HepG2 (cell line): ENCODE measurements at regions not wholly inside any gene's neighbourhood (a gene's known extent, or its start where the extent isn't known, plus 50 kb on each side); places are given as distances from the start of the nearest gene placed in this dataset.

ENCODE experiments used
- ATAC-seq: fragments of 200-7000 bp; cut with Tn5 transposase; 3 replicates; pipeline ENCODE4 v1.9.1; 2020; ENCODE audit warnings: mild to moderate bottlenecking, moderate library complexity
- BruUV-seq: library from RNA; stranded (reverse); fragments of 400-500 nt; replicated peaks from 2 replicates; lab custom pipeline; 2021; lab: Mats Ljungman, UMichigan
- CTCF ChIA-PET: fragments of 300-600 bp; formaldehyde crosslinking; extraction: SDS; loops from one replicate; lab custom pipeline; 2021; ENCODE audit warnings: low total read pairs, inconsistent platforms, low intra/inter-chr PET ratio; lab: Yijun Ruan, JAX
- POLR2A ChIA-PET: fragments of 350-600 bp; sonication (Branson Sonifier 250); formaldehyde crosslinking; loops from one replicate; lab custom pipeline; 2020; ENCODE audit warnings: antibody characterized with exemption, inconsistent platforms; lab: Yijun Ruan, JAX
- DNase-seq: peaks from one replicate; pipeline ENCODE4 v3.0.0-alpha.2; 2015; ENCODE audit warnings: low spot score
- FAIRE-seq: peaks from 3 replicates; lab custom pipeline; 2011; peaks lifted over from hg19 to GRCh38; lab: Jason Lieb, UNC
- H2AFZ ChIP-seq: one replicate; pipeline ENCODE4 v1.6.1; 2011; ENCODE audit warnings: low read length, inconsistent platforms
- H3K27ac ChIP-seq: fragments of 300-600 bp; 3 replicates; pipeline ENCODE4 v1.8.0; 2011; ENCODE audit warnings: mixed run types, mild to moderate bottlenecking, mixed read lengths, low read length, inconsistent platforms; ENCODE audit not compliant: insufficient read depth; ENCODE audit errors: extremely low read length
- H3K27me3 ChIP-seq, 2 experiments: fragments of 200-600 bp in 1 of 2; 2 replicates in 1 of 2; 3 replicates in 1 of 2; pipeline versions ENCODE4 v1.6.0 to v1.8.0; 2011; ENCODE audit warnings: low read length in 2 of 2, mild to moderate bottlenecking in 2 of 2, moderate library complexity in 2 of 2, inconsistent platforms in 1 of 2; ENCODE audit not compliant: insufficient read depth in 2 of 2, control insufficient read depth in 1 of 2
- H3K36me3 ChIP-seq, 2 experiments: fragments of 200-600 bp in 1 of 2; replicated peaks in 1 of 2; 2 replicates in 1 of 2; 3 replicates in 1 of 2; pipeline versions ENCODE4 v1.5.1 to v1.8.0; 2011; ENCODE audit warnings: low read length in 2 of 2, inconsistent platforms in 1 of 2; ENCODE audit not compliant: insufficient read depth in 2 of 2, control insufficient read depth in 1 of 2
- H3K4me1 ChIP-seq: 2 replicates; pipeline ENCODE4 v1.5.1; 2012; ENCODE audit warnings: low read length, inconsistent platforms; ENCODE audit not compliant: insufficient read depth
- H3K4me2 ChIP-seq: 2 replicates; pipeline ENCODE4 v1.6.0; 2011; ENCODE audit warnings: low read depth, low read length, inconsistent platforms
- H3K4me3 ChIP-seq, 3 experiments: fragments of 200-600 bp in 1 of 3; sonication (generic), shearing (Covaris generic) in 1 of 3; replicated peaks in 1 of 3; 2 replicates each; pipeline ENCODE4 v1.5.1; 2011 to 2016; ENCODE audit warnings: low read length in 3 of 3, inconsistent platforms in 2 of 3, low read depth in 2 of 3, mild to moderate bottlenecking in 2 of 3, control low read depth in 1 of 3, mixed read lengths in 1 of 3; ENCODE audit not compliant: insufficient read depth in 1 of 3
- H3K79me2 ChIP-seq: one replicate; pipeline ENCODE4 v1.6.1; 2011; ENCODE audit warnings: low read length, inconsistent platforms; ENCODE audit not compliant: insufficient read depth
- H3K9ac ChIP-seq: 2 replicates; pipeline ENCODE4 v1.6.0; 2011; ENCODE audit warnings: mild to moderate bottlenecking, low read depth, low read length, inconsistent platforms; ENCODE audit not compliant: insufficient read depth
- H3K9me3 ChIP-seq: 2 replicates; pipeline ENCODE4 v1.5.1; 2012; ENCODE audit warnings: mild to moderate bottlenecking, low read length
- H4K20me1 ChIP-seq: 2 replicates; pipeline ENCODE4 v1.6.0; 2011; ENCODE audit warnings: inconsistent platforms, mild to moderate bottlenecking, low read length, moderate library complexity; ENCODE audit not compliant: insufficient read depth
- CEBPZ ChIP-seq: IDR thresholded peaks from 2 replicates; pipeline ENCODE4 v1.6.1; 2012; ENCODE audit warnings: low read length, improper control_type of control experiment
- HOXA7 ChIP-seq: sonication (generic); formaldehyde crosslinking; IDR thresholded peaks from 2 replicates; pipeline ENCODE4 v1.8.1; 2022; ENCODE audit warnings: mild to moderate bottlenecking, missing genetic modification reagents, moderate library complexity
- SOX6 ChIP-seq, 2 experiments: fragments of 450-650 bp in 1 of 2; sonication (generic) in 1 of 2; formaldehyde crosslinking in 1 of 2; IDR thresholded peaks; 2 replicates each; pipeline versions ENCODE4 v1.4.0 to v1.6.1; 2017 to 2020; ENCODE audit warnings: antibody characterized with exemption in 1 of 2, mild to moderate bottlenecking in 1 of 2, missing genetic modification reagents in 1 of 2
- XBP1 ChIP-seq: sonication (generic); formaldehyde crosslinking; IDR thresholded peaks from 2 replicates; pipeline ENCODE4 v1.5.0; 2020; ENCODE audit warnings: missing genetic modification reagents
- ZFP62 ChIP-seq: sonication (generic); formaldehyde crosslinking; IDR thresholded peaks from 2 replicates; pipeline ENCODE4 v1.4.0; 2020; ENCODE audit warnings: missing genetic modification reagents
- ZMAT5 ChIP-seq: sonication (generic); formaldehyde crosslinking; IDR thresholded peaks from 2 replicates; pipeline ENCODE4 v1.5.0; 2020; ENCODE audit warnings: mild to moderate bottlenecking, low read depth, missing genetic modification reagents, borderline replicate concordance
- ZNF280D ChIP-seq: sonication (generic); formaldehyde crosslinking; IDR thresholded peaks from 2 replicates; pipeline ENCODE4 v1.5.1; 2020; ENCODE audit warnings: mild to moderate bottlenecking, missing genetic modification reagents
- ZNF296 ChIP-seq: sonication (generic); formaldehyde crosslinking; conservative IDR thresholded peaks from 2 replicates; pipeline ENCODE4 v1.5.0; 2020; ENCODE audit warnings: mild to moderate bottlenecking, missing genetic modification reagents
- ZNF331 ChIP-seq: sonication (generic); formaldehyde crosslinking; IDR thresholded peaks from 2 replicates; pipeline ENCODE4 v1.4.0; 2020; ENCODE audit warnings: missing genetic modification reagents
- ZNF784 ChIP-seq: sonication (generic); formaldehyde crosslinking; IDR thresholded peaks from 2 replicates; pipeline ENCODE4 v1.5.1; 2020; ENCODE audit warnings: missing genetic modification reagents, mild to moderate bottlenecking, borderline replicate concordance
- WGBS: methylation state at CpG from one replicate; pipeline ENCODE4 v1.1.6; 2017; ENCODE audit warnings: low lambda C conversion rate; 5-methylcytosine and 5-hydroxymethylcytosine counted together
- in situ Hi-C: cut with HindIII; loops from 2 replicates; pipeline ENCODE4 v1.10.0; 2017; ENCODE audit warnings: low pct_unique_long_range_greater_than_20kb; ENCODE audit not compliant: extremely low pct_ligation_motif_present
- intact Hi-C: fragments of 100-400 bp; cut with micrococcal nuclease; formaldehyde crosslinking; loops from one replicate; pipeline ENCODE4 v1.10.0; 2022; ENCODE audit not compliant: unreplicated experiment

- intact Hi-C loops (no loop called here), in situ Hi-C loops (no loop called here)
- FAIRE-seq (no peak), ATAC-seq (no peak), DNase-seq (no peak)
- POLR2A ChIA-PET, result no interaction called here
- Histone ChIP-seq H3K9ac (no peak overlapping the region), H4K20me1 (no peaks in the 10 kb centered on the region), H3K36me3 (no peaks in the 10 kb centered on the region), H3K4me3 (no peak overlapping the region), H3K79me2 (no peaks in the 10 kb centered on the region), H2AFZ (no peak overlapping the region), H3K27ac (no peak overlapping the region), H3K9me3 (peaks cover 16% of the 10 kb centered on the region), H3K4me2 (no peak overlapping the region), H3K4me1 (no peaks in the 10 kb centered on the region), H3K27me3 (no peaks in the 10 kb centered on the region)
- TF ChIP-seq HOXA7 (CRISPR knock-in tag) (no peak), ZNF280D (CRISPR knock-in tag) (no peak)
- BruUV-seq, result no TSS peak
- WGBS, result 1% methylated on average over 3 of the region's 3 CpGs
- CTCF ChIA-PET, result no interaction called here
Observed at GRCh38 chr7:51705701-51706100, 389.1 kb upstream of the COBL start.

GRCh38 chr7:51702673-51703072 lies 386.1 kb upstream of the COBL start:
- no peak overlapping the region for H2AFZ ChIP-seq
- ChIA-PET POLR2A (no interaction called here), CTCF (no interaction called here)
- TF ChIP-seq ZFP62 (CRISPR knock-in tag) (no peak), XBP1 (CRISPR knock-in tag) (no peak), ZNF331 (no peak), ZMAT5 (no peak), ZNF784 (CRISPR knock-in tag) (no peak), ZNF296 (CRISPR knock-in tag) (no peak), CEBPZ (no peak), SOX6 (IDR thresholded peaks at IDR 0.05) (no peak), SOX6 (CRISPR knock-in tag; IDR thresholded peaks at IDR 0.05) (no peak)
- no peak overlapping the region for H3K4me2 ChIP-seq
- 29% methylated on average over 3 of the region's 3 CpGs for WGBS
- in situ Hi-C loops, result no loop called here
- no TSS peak for BruUV-seq
- H3K36me3 ChIP-seq, result no peaks in the 10 kb centered on the region
- H3K79me2 ChIP-seq, result no peaks in the 10 kb centered on the region
- ATAC-seq (no peak), FAIRE-seq (no peak), DNase-seq (no peak)
- H3K9ac ChIP-seq, result no peak overlapping the region
- H3K27ac ChIP-seq, result no peak overlapping the region
- H3K4me1 ChIP-seq, result no peaks in the 10 kb centered on the region
- no peak overlapping the region for H3K4me3 ChIP-seq
- peaks cover 18% of the 10 kb centered on the region for H3K9me3 ChIP-seq
- H4K20me1 ChIP-seq, result no peaks in the 10 kb centered on the region
- intact Hi-C loops, result no loop called here
- H3K27me3 ChIP-seq, result no peaks in the 10 kb centered on the region
